ENCODE measurements at regions not wholly inside any gene's neighbourhood (a gene's known extent, or its start where the extent isn't known, plus 50 kb on each side); places are given as distances from the start of the nearest gene placed in this dataset.

DNA sequence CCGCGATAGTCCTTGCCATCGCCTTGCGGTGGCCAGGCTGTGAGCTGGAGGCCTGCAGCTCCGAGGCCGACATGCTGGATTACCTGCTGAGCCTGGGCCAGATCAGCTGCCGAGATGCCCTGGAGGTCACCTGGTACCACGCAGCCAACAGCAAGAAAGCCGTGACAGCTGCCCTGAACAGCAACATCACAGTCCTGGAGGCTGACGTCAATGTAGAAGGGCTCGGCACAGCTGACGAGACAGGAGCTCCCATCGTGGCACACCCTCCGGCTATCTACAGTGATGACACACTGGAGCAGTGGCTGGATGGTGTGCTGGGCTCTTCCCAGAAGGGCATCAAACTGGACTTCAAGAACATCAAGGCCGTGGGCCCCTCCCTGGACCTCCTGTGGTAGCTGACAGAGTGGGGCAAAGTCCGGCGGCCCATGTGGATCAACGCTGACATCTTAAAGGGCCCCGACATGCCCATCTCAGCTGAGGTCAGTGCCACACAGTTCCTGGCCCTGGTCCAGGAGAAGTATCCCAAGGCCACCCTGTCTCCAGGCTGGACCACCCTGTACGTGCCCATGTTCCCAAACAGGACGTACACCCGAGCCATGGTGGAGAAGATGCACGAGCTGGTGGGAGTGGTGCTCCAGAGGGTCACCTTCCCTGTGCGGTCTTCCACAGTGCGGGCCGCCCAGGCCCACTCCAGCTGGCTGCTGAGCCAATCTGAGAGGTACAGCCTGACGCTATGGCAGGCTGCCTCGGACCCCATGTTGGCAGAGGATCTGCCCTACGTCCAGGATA, 70.2 kb downstream of the FAM43A start:
- TF ChIP-seq, protein P1, sequence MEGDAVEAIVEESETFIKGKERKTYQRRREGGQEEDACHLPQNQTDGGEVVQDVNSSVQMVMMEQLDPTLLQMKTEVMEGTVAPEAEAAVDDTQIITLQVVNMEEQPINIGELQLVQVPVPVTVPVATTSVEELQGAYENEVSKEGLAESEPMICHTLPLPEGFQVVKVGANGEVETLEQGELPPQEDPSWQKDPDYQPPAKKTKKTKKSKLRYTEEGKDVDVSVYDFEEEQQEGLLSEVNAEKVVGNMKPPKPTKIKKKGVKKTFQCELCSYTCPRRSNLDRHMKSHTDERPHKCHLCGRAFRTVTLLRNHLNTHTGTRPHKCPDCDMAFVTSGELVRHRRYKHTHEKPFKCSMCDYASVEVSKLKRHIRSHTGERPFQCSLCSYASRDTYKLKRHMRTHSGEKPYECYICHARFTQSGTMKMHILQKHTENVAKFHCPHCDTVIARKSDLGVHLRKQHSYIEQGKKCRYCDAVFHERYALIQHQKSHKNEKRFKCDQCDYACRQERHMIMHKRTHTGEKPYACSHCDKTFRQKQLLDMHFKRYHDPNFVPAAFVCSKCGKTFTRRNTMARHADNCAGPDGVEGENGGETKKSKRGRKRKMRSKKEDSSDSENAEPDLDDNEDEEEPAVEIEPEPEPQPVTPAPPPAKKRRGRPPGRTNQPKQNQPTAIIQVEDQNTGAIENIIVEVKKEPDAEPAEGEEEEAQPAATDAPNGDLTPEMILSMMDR (IDR thresholded peaks at IDR 0.05; ENCODE audit: low read length): no peak
- TF ChIP-seq EZH2phosphoT487 (IDR thresholded peaks at IDR 0.05; ENCODE audit: low read length) (no peak), EZH2 (optimal IDR thresholded peaks at IDR 0.05; ENCODE audit: low read depth, low read length) (no peak)
- H3K4me2 ChIP-seq (ENCODE audit: low read depth, low read length): no peak overlapping the region

DNA sequence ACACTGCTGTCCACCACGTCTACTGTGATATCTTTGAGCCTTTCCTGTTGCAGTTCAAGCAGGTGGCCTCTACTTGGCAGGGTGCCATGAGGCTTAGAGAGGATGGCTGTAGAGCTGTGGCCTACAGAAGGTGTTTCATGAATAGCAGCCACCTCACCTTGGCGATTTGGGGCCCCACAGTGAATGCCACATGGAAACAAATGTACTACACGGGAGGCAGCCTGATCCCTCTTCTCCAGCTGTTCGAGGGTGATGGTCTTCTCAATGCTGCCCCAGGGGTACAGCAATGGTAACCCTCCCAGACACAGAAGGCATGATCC, 70.7 kb downstream of the FAM43A start:
- no peaks in the 10 kb centered on the region for H4K20me1 ChIP-seq (ENCODE audit: insufficient read depth, low read length)
- no peak overlapping the region for H3K4me2 ChIP-seq (ENCODE audit: low read depth, low read length)
- H3K36me3 ChIP-seq (replicated peaks; ENCODE audit: insufficient read depth, low read length): no peaks in the 10 kb centered on the region
- no peaks in the 10 kb centered on the region for H3F3A ChIP-seq (ENCODE audit: insufficient read depth, low read length)
- no peak overlapping the region for H3K9ac ChIP-seq (ENCODE audit: low read length)
- no peak for TF ChIP-seq EZH2phosphoT487 (IDR thresholded peaks at IDR 0.05; ENCODE audit: low read length)
- no peak for TF ChIP-seq EZH2 (optimal IDR thresholded peaks at IDR 0.05; ENCODE audit: low read depth, low read length)
- no peaks in the 10 kb centered on the region for H3K9me2 ChIP-seq (replicated peaks; ENCODE audit: insufficient read depth, low read length)
- H3K27ac ChIP-seq (ENCODE audit: low read length): no peak overlapping the region
- H3K79me2 ChIP-seq (ENCODE audit: low read length): no peaks in the 10 kb centered on the region
- H3K27me3 ChIP-seq (replicated peaks; ENCODE audit: insufficient read depth, low read length): no peaks in the 10 kb centered on the region; the same call in 1 of the 2 replicates
- H2AFZ ChIP-seq (ENCODE audit: low read length): no peak overlapping the region
- no peak overlapping the region for H3K4me3 ChIP-seq (ENCODE audit: low read length)
- no peaks in the 10 kb centered on the region for H3K4me1 ChIP-seq (ENCODE audit: low read length)
- no peaks in the 10 kb centered on the region for H3K9me3 ChIP-seq (replicated peaks; ENCODE audit: insufficient read depth, low read length)
- no peak for DNase-seq

More for the DNA sequence above, 70.2 kb downstream of the FAM43A start:
- no peaks in the 10 kb centered on the region for H4K20me1 ChIP-seq (ENCODE audit: insufficient read depth, low read length)
- no peak overlapping the region for H3K9ac ChIP-seq (ENCODE audit: low read length)
- DNase-seq: no peak
- H3K4me1 ChIP-seq (ENCODE audit: low read length): no peaks in the 10 kb centered on the region
- H3K4me3 ChIP-seq (ENCODE audit: low read length): no peak overlapping the region
- H3K9me3 ChIP-seq (replicated peaks; ENCODE audit: insufficient read depth, low read length): no peaks in the 10 kb centered on the region
- no peaks in the 10 kb centered on the region for H3K9me2 ChIP-seq (replicated peaks; ENCODE audit: insufficient read depth, low read length)
- H3K79me2 ChIP-seq (ENCODE audit: low read length): no peaks in the 10 kb centered on the region
- no peaks in the 10 kb centered on the region for H3K27me3 ChIP-seq (replicated peaks; ENCODE audit: insufficient read depth, low read length)
- H3F3A ChIP-seq (ENCODE audit: insufficient read depth, low read length): no peaks in the 10 kb centered on the region
- H3K27ac ChIP-seq (ENCODE audit: low read length): no peak overlapping the region
- no peaks in the 10 kb centered on the region for H3K36me3 ChIP-seq (replicated peaks; ENCODE audit: insufficient read depth, low read length)
- H2AFZ ChIP-seq (ENCODE audit: low read length): no peak overlapping the region

GRCh38 chr3:194756791-194757325, 71.2 kb downstream of the FAM43A start:
- Histone ChIP-seq H4K20me1 (ENCODE audit: insufficient read depth, low read length) (no peaks in the 10 kb centered on the region), H3K27ac (ENCODE audit: low read length) (no peak overlapping the region), H3K9me2 (replicated peaks; ENCODE audit: insufficient read depth, low read length) (no peaks in the 10 kb centered on the region), H3K4me3 (ENCODE audit: low read length) (no peak overlapping the region), H3K4me1 (ENCODE audit: low read length) (no peaks in the 10 kb centered on the region), H3K9ac (ENCODE audit: low read length) (no peak overlapping the region), H3F3A (ENCODE audit: insufficient read depth, low read length) (no peaks in the 10 kb centered on the region), H3K79me2 (ENCODE audit: low read length) (no peaks in the 10 kb centered on the region), H3K36me3 (replicated peaks; ENCODE audit: insufficient read depth, low read length) (no peaks in the 10 kb centered on the region), H3K9me3 (replicated peaks; ENCODE audit: insufficient read depth, low read length) (no peaks in the 10 kb centered on the region), H2AFZ (ENCODE audit: low read length) (no peak overlapping the region), H3K4me2 (ENCODE audit: low read depth, low read length) (no peak overlapping the region), H3K27me3 (replicated peaks; ENCODE audit: insufficient read depth, low read length) (peaks cover 1% of the 10 kb centered on the region; the same call in 1 of the 2 replicates)
- TF ChIP-seq, protein P1 (IDR thresholded peaks at IDR 0.05; ENCODE audit: low read length): no peak
- no peak for TF ChIP-seq EZH2 (optimal IDR thresholded peaks at IDR 0.05; ENCODE audit: low read depth, low read length)
- DNase-seq: no peak

DNA sequence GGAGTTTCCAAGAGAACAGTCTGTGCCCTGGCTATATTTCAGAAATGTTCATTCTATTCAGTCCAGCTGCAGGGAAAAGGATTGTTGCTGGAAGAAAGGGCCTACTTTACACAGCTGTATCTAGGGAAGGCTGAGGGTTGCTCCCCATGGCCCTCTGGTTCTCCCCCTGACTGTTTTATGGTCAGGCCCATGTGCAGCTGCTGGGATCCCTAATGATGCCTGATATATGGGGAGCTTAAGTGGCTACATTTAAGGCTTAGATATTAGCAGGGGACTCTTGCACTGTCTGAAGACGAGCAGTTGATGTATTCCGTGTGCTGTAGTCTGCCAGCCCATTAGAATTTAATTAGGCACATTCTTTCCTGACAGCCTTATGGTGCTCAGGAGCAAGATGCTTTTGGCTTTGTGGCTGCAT, 72.0 kb downstream of the FAM43A start:
- peaks cover 5% of the 10 kb centered on the region; the same call in 1 of the 2 replicates for H3K27me3 ChIP-seq (replicated peaks; ENCODE audit: insufficient read depth, low read length)
- H3F3A ChIP-seq (ENCODE audit: insufficient read depth, low read length): no peaks in the 10 kb centered on the region
- H4K20me1 ChIP-seq (ENCODE audit: insufficient read depth, low read length): no peaks in the 10 kb centered on the region
- H3K4me3 ChIP-seq (ENCODE audit: low read length): no peak overlapping the region
- no peaks in the 10 kb centered on the region for H3K36me3 ChIP-seq (replicated peaks; ENCODE audit: insufficient read depth, low read length)
- TF ChIP-seq EZH2phosphoT487 (IDR thresholded peaks at IDR 0.05; ENCODE audit: low read length): no peak
- TF ChIP-seq, protein P1 (IDR thresholded peaks at IDR 0.05; ENCODE audit: low read length): no peak
- no peak for TF ChIP-seq EZH2 (optimal IDR thresholded peaks at IDR 0.05; ENCODE audit: low read depth, low read length)
- H3K79me2 ChIP-seq (ENCODE audit: low read length): no peaks in the 10 kb centered on the region
- no peaks in the 10 kb centered on the region for H3K4me1 ChIP-seq (ENCODE audit: low read length)
- no peak for DNase-seq
- no peak overlapping the region for H3K4me2 ChIP-seq (ENCODE audit: low read depth, low read length)
- H3K9me3 ChIP-seq (replicated peaks; ENCODE audit: insufficient read depth, low read length): no peaks in the 10 kb centered on the region
- no peak overlapping the region for H3K9ac ChIP-seq (ENCODE audit: low read length)
- no peaks in the 10 kb centered on the region for H3K9me2 ChIP-seq (replicated peaks; ENCODE audit: insufficient read depth, low read length)
- no peak overlapping the region for H2AFZ ChIP-seq (ENCODE audit: low read length)
- no peak overlapping the region for H3K27ac ChIP-seq (ENCODE audit: low read length)

Measured in MM.1S (cell line).